ENCODE measurements at regions not wholly inside any gene's neighbourhood (a gene's known extent, or its start where the extent isn't known, plus 50 kb on each side); places are given as distances from the start of the nearest gene placed in this dataset.
"Not testable (repeated sequence)": the region's sequence is repeated elsewhere in the genome, so short reads cannot be mapped to it uniquely, and the experiment has no call there.

GRCh38 chr3:194250098-194251002, 100.8 kb downstream of the CPN2 start:
- no peak for DNase-seq

GRCh38 chr3:194251007-194251406, 100.1 kb downstream of the CPN2 start:
- DNase-seq, result no peak

- no peak for DNase-seq
Measured at GRCh38 chr3:194251461-194251860, 99.7 kb downstream of the CPN2 start.

- peak; percentile 65 to 67 for DNase-seq
Measured at GRCh38 chr3:194251891-194252560, 99.1 kb downstream of the CPN2 start.

- DNase-seq, result no peak
Measured at GRCh38 chr3:194253270-194253669, 97.9 kb downstream of the CPN2 start.

GRCh38 chr3:194254040-194254439, 97.1 kb downstream of the CPN2 start:
- DNase-seq, result no peak

- DNase-seq, result no peak
Measured at GRCh38 chr3:194255252-194256039, 95.7 kb downstream of the CPN2 start.

GRCh38 chr3:194256040-194256945, 94.8 kb downstream of the CPN2 start:
- DNase-seq, result no peak

GRCh38 chr3:194257151-194257621, 93.9 kb downstream of the CPN2 start:
- DNase-seq, result no peak

- no peak for DNase-seq
Measured at GRCh38 chr3:194257916-194258668, 93.0 kb downstream of the CPN2 start.

GRCh38 chr3:194259982-194260766, 91.0 kb downstream of the CPN2 start:
- DNase-seq, result no peak

GRCh38 chr3:194261581-194262063, 89.5 kb downstream of the CPN2 start:
- DNase-seq, result no peak

GRCh38 chr3:194262176-194262924, 88.8 kb downstream of the CPN2 start:
- DNase-seq, result no peak

GRCh38 chr3:194262925-194263305, 88.2 kb downstream of the CPN2 start:
- no peak for DNase-seq

GRCh38 chr3:194264631-194265504, 86.3 kb downstream of the CPN2 start:
- DNase-seq, result not testable (repeated sequence)

- DNase-seq, result no peak
Measured at GRCh38 chr3:194265505-194265892, 85.6 kb downstream of the CPN2 start.

GRCh38 chr3:194265996-194266964, 84.8 kb downstream of the CPN2 start:
- no peak for DNase-seq

Measured in NCI-H187 (cell line).